SKM-1 treated with dmso at 0.1 percent for 144 hours (cell line): ENCODE measurements at regions not wholly inside any gene's neighbourhood (a gene's known extent, or its start where the extent isn't known, plus 50 kb on each side); places are given as distances from the start of the nearest gene placed in this dataset.

Source experiments
- DNase-seq: peaks from one replicate; lab custom pipeline; 2025; ENCODE audit not compliant: unreplicated experiment; lab: John Stamatoyannopoulos, UW

GRCh38 chr11:70623906-70624597 lies 225.7 kb downstream of the CTTN start:
- DNase-seq = no peak

GRCh38 chr11:70624598-70624993 lies 226.3 kb downstream of the CTTN start:
- DNase-seq = no peak

- no peak for DNase-seq
Measured at GRCh38 chr11:70625051-70625450, 226.7 kb downstream of the CTTN start.

- no peak for DNase-seq
Measured at GRCh38 chr11:70625582-70626518, 227.5 kb downstream of the CTTN start.

GRCh38 chr11:70627219-70627618 lies 228.9 kb downstream of the CTTN start:
- DNase-seq = no peak

DNA sequence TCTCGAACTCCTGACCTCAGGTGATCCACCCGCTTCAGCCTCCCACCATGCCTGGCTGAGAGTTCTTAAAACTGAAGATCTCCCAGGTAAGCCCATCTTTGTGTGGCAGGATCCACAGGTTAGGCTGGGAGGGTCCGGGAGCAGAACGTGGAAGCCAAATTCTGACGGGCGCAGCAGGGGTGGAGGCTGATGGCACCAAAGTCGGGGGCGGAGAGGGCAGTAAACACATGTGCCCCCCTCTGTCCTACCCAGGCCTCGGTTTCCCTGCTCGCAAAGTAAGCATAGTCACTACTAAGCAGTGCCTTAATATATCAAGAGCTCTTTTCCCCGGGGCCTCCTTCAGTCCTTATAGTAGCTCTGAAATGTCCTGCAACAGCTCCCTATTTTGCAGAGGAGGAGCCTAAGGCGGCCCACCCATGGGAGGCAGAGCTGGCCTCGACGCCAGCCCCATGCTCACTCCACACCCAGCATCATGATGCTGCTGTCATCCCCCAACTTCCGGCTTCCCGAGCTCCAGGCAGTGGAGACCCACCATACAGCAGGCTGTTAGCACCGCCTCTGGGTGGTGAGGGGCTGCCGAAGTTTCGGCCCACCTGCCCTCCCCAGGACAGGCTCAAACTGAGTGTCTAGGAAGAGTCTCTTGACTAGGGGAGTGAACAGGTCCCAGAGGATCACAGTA lies 230.0 kb downstream of the CTTN start:
- DNase-seq = no peak

DNA sequence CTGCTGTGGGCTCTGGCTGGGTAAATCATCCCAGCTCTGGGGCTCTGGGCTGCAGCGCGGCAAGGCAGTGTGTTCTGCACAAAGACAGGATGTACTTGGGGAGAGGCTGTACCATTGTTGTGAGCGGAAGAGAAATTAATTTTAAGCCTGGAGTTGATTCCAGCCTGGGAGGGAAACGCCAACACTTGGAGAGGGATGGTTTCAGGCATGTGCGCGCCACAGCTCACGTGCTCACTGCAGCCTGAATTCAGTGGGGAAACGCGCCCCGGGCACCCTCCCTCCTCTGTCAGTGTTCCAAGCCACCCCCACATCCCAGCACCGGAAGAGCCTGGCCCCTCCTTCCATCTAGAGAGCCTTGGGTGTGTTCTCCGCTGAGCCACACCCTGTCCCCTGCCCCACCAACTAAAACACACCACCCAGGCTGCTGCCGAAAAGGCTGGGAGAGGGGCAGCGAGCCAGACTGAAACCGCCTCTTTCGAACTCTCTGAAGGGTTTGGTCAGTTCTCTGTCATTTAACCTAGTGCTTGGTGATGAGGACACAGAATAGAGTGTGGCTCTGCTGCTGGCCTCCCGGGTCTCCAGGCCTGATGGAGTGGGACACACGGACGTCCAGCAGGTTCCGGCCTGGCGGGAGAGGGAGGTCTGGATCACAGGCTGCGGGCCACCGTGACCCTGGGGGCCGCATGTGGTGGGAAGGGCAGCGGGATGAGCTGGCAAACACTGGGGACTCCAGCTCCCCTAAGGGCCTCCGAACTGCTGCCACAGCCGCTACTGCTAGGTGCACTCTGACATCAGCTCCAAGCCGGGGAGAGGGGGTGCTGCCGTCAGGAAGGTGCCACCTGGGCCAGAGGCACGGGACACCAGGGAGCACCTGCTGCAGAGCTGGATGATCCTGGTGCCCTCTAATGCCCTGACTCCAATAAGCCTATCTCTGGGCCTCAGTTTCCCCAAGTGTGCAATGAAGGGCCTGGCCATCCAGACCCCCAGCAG lies 230.8 kb downstream of the CTTN start:
- no peak for DNase-seq

GRCh38 chr11:70630068-70630467 lies 231.7 kb downstream of the CTTN start:
- DNase-seq = no peak

GRCh38 chr11:70630816-70631623 lies 232.7 kb downstream of the CTTN start:
- no peak for DNase-seq

DNA sequence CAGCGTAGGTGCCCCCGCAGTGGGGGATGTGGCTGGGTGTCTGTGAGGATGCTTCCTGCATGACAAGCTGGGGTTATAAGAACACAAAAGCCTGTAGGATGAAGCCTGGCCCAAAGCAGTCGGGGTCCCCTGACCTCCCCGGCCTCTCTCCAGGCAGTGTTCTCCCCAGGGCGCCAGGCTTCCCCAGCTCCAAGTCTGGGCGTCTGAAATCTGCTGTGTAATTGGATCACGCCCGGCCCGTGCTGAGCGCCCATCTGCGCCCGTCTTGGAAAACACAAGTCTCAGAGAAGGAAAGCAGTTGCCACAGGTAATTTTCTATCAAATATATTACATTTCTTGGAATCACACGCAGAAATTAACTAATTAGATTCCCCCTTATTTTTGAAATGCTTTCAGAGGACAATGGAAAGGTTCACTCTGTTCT lies 233.3 kb downstream of the CTTN start:
- DNase-seq = no peak

DNA sequence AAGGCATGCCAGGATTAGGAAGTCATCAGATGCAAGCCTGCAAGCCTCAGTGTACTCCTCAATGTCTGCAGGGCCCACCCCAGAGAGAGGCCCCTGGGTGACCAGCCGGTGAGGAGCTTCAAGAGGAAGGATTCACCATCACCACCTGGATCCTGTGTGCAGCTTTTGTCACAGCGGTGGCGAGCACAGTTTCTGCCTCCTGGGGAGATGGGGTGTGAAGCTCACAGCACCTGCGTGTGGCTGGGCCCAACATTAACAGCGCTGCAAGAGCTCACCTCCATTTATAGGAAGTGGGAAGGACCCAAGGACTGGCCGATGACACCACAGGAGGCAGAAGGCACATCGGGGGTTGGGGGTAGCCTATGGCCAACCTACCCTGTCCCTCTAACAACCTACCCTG lies 235.3 kb downstream of the CTTN start:
- DNase-seq = no peak

DNA sequence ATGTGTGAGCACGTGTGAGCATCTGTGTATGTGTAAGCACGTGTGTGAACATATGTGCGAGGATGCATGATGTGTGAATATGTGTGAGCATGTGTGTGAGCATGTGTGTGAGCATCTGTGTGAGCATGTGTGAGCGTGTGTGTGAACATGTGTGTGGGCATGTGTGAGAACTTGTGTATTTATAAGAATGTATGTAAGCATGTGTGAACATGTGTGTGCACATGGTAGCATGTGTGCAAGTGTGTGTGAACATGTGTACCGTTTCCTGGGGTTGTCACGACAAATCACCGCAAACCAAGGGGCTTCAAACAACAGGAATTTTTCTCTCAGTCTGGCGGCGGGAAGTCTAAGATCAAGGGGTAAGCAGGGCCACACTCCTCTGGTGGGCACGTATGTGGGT lies 238.3 kb downstream of the CTTN start:
- DNase-seq = no peak

- no peak for DNase-seq
Measured at GRCh38 chr11:70637186-70637800, 239.0 kb downstream of the CTTN start.

- DNase-seq = no peak
Measured at GRCh38 chr11:70637949-70638583, 239.7 kb downstream of the CTTN start.

GRCh38 chr11:70640408-70640807 lies 242.1 kb downstream of the CTTN start:
- no peak for DNase-seq

- no peak for DNase-seq
Measured at GRCh38 chr11:70641369-70641768, 243.0 kb downstream of the CTTN start.

DNA sequence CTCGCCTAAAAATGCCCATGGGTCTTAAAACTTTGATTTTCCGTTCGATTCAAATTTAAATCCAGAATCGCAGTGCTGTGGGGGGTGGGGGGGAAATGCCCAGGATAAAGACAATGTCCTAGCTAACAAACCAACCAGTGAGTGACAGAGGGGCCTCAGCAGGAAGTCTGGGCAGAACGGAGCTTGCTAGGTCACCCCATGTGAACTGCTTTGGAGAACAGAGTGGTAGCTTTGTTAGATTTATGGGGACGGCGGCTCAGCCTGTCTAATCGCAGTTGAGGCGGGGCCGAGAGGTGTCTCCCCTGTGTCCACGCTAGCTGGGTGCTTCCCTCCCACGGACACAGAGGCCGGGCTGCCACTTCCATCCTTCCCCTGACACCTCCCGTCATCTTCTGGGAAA lies 243.9 kb downstream of the CTTN start:
- DNase-seq = no peak

- no peak for DNase-seq
Measured at GRCh38 chr11:70643642-70644041, 245.3 kb downstream of the CTTN start.
